ENCODE measurements at regions not wholly inside any gene's neighbourhood (a gene's known extent, or its start where the extent isn't known, plus 50 kb on each side); places are given as distances from the start of the nearest gene placed in this dataset.

GRCh38 chr7:153858355-153858754, 193.8 kb upstream of the DPP6 start:
- no peak overlapping the region for H3K4me3 ChIP-seq (ENCODE audit: insufficient read length, low read depth)
- TF ChIP-seq YY1 (IDR thresholded peaks at IDR 0.05; ENCODE audit: insufficient read depth, insufficient read length) (no peak), SUZ12 (IDR thresholded peaks at IDR 0.05; ENCODE audit: extremely low read depth, insufficient read depth, insufficient read length) (no peak), ZNF274 (IDR thresholded peaks at IDR 0.05; ENCODE audit: low read depth, low read length) (no peak)
- no peaks in the 10 kb centered on the region for H3K36me3 ChIP-seq (ENCODE audit: insufficient read depth, insufficient read length, low read length)
- no peaks in the 10 kb centered on the region for H3K9me3 ChIP-seq (ENCODE audit: insufficient read depth, low read length)
- no peaks in the 10 kb centered on the region for H3K27me3 ChIP-seq (ENCODE audit: insufficient read depth, insufficient read length)
- DNase-seq (ENCODE audit: low read depth, low spot score) = no peak
- no peak overlapping the region for H3K9ac ChIP-seq (ENCODE audit: insufficient read length, low read depth)
- no peaks in the 10 kb centered on the region for H3K4me1 ChIP-seq (ENCODE audit: insufficient read depth, insufficient read length)

GRCh38 chr7:153859239-153859638, 193.0 kb upstream of the DPP6 start:
- Histone ChIP-seq H3K4me1 (ENCODE audit: insufficient read depth, insufficient read length) (no peaks in the 10 kb centered on the region), H3K9me3 (ENCODE audit: insufficient read depth, low read length) (no peaks in the 10 kb centered on the region), H3K36me3 (ENCODE audit: insufficient read depth, insufficient read length, low read length) (no peaks in the 10 kb centered on the region), H3K9ac (ENCODE audit: insufficient read length, low read depth) (no peak overlapping the region), H3K27me3 (ENCODE audit: insufficient read depth, insufficient read length) (no peaks in the 10 kb centered on the region), H3K4me3 (ENCODE audit: insufficient read length, low read depth) (no peak overlapping the region)
- no peak for DNase-seq (ENCODE audit: low read depth, low spot score)
- TF ChIP-seq ZNF274 (IDR thresholded peaks at IDR 0.05; ENCODE audit: low read depth, low read length) (no peak), YY1 (IDR thresholded peaks at IDR 0.05; ENCODE audit: insufficient read depth, insufficient read length) (no peak), SUZ12 (IDR thresholded peaks at IDR 0.05; ENCODE audit: extremely low read depth, insufficient read depth, insufficient read length) (no peak)

- H3K9ac ChIP-seq (ENCODE audit: insufficient read length, low read depth) = peak overlapping the region; percentile 72
- no peaks in the 10 kb centered on the region for H3K9me3 ChIP-seq (ENCODE audit: insufficient read depth, low read length)
- DNase-seq (ENCODE audit: low read depth, low spot score) = peak; percentile 32
- no peaks in the 10 kb centered on the region for H3K36me3 ChIP-seq (ENCODE audit: insufficient read depth, insufficient read length, low read length)
- TF ChIP-seq SUZ12 (IDR thresholded peaks at IDR 0.05; ENCODE audit: extremely low read depth, insufficient read depth, insufficient read length) (peak; percentile 75), ZNF274 (IDR thresholded peaks at IDR 0.05; ENCODE audit: low read depth, low read length) (no peak), YY1 (IDR thresholded peaks at IDR 0.05; ENCODE audit: insufficient read depth, insufficient read length) (no peak)
- peak overlapping the region; percentile 60 for H3K4me3 ChIP-seq (ENCODE audit: insufficient read length, low read depth)
- peaks cover 58% of the 10 kb centered on the region for H3K27me3 ChIP-seq (ENCODE audit: insufficient read depth, insufficient read length)
- no peaks in the 10 kb centered on the region for H3K4me1 ChIP-seq (ENCODE audit: insufficient read depth, insufficient read length)
Observed at GRCh38 chr7:153886506-153887441, 165.4 kb upstream of the DPP6 start.

GRCh38 chr7:153887749-153888569, 164.2 kb upstream of the DPP6 start:
- DNase-seq (ENCODE audit: low read depth, low spot score) = no peak
- H3K9ac ChIP-seq (ENCODE audit: insufficient read length, low read depth) = peak overlapping the region; percentile 72
- TF ChIP-seq SUZ12 (IDR thresholded peaks at IDR 0.05; ENCODE audit: extremely low read depth, insufficient read depth, insufficient read length) (peak; percentile 41), ZNF274 (IDR thresholded peaks at IDR 0.05; ENCODE audit: low read depth, low read length) (no peak), YY1 (IDR thresholded peaks at IDR 0.05; ENCODE audit: insufficient read depth, insufficient read length) (no peak)
- no peaks in the 10 kb centered on the region for H3K36me3 ChIP-seq (ENCODE audit: insufficient read depth, insufficient read length, low read length)
- no peaks in the 10 kb centered on the region for H3K9me3 ChIP-seq (ENCODE audit: insufficient read depth, low read length)
- no peaks in the 10 kb centered on the region for H3K4me1 ChIP-seq (ENCODE audit: insufficient read depth, insufficient read length)
- H3K4me3 ChIP-seq (ENCODE audit: insufficient read length, low read depth) = peak overlapping the region; percentile 60
- peaks cover 58% of the 10 kb centered on the region for H3K27me3 ChIP-seq (ENCODE audit: insufficient read depth, insufficient read length)

- TF ChIP-seq ZNF274 (IDR thresholded peaks at IDR 0.05; ENCODE audit: low read depth, low read length) (no peak), SUZ12 (IDR thresholded peaks at IDR 0.05; ENCODE audit: extremely low read depth, insufficient read depth, insufficient read length) (no peak), YY1 (IDR thresholded peaks at IDR 0.05; ENCODE audit: insufficient read depth, insufficient read length) (no peak)
Observed at GRCh38 chr7:153891990-153892389, 160.2 kb upstream of the DPP6 start.

GRCh38 chr7:153902862-153903261, 149.3 kb upstream of the DPP6 start:
- Histone ChIP-seq H3K4me1 (ENCODE audit: insufficient read depth, insufficient read length) (no peaks in the 10 kb centered on the region), H3K9me3 (ENCODE audit: insufficient read depth, low read length) (no peaks in the 10 kb centered on the region; the same call in 1 of the 2 replicates), H3K4me3 (ENCODE audit: insufficient read length, low read depth) (no peak overlapping the region), H3K36me3 (ENCODE audit: insufficient read depth, insufficient read length, low read length) (no peaks in the 10 kb centered on the region), H3K27me3 (ENCODE audit: insufficient read depth, insufficient read length) (no peaks in the 10 kb centered on the region), H3K9ac (ENCODE audit: insufficient read length, low read depth) (no peak overlapping the region)
- TF ChIP-seq YY1 (IDR thresholded peaks at IDR 0.05; ENCODE audit: insufficient read depth, insufficient read length) = no peak
- no peak for TF ChIP-seq ZNF274 (IDR thresholded peaks at IDR 0.05; ENCODE audit: low read depth, low read length)
- no peak for TF ChIP-seq SUZ12 (IDR thresholded peaks at IDR 0.05; ENCODE audit: extremely low read depth, insufficient read depth, insufficient read length)
- DNase-seq (ENCODE audit: low read depth, low spot score) = no peak

More at GRCh38 chr7:153891990-153892389, 160.2 kb upstream of the DPP6 start:
- no peaks in the 10 kb centered on the region for H3K9me3 ChIP-seq (ENCODE audit: insufficient read depth, low read length)
- DNase-seq (ENCODE audit: low read depth, low spot score) = no peak
- H3K4me1 ChIP-seq (ENCODE audit: insufficient read depth, insufficient read length) = no peaks in the 10 kb centered on the region
- no peaks in the 10 kb centered on the region for H3K36me3 ChIP-seq (ENCODE audit: insufficient read depth, insufficient read length, low read length)
- H3K27me3 ChIP-seq (ENCODE audit: insufficient read depth, insufficient read length) = peaks cover 36% of the 10 kb centered on the region
- no peak overlapping the region for H3K9ac ChIP-seq (ENCODE audit: insufficient read length, low read depth)
- no peak overlapping the region for H3K4me3 ChIP-seq (ENCODE audit: insufficient read length, low read depth)

GRCh38 chr7:153912211-153912610, 140.0 kb upstream of the DPP6 start:
- no peaks in the 10 kb centered on the region for H3K36me3 ChIP-seq (ENCODE audit: insufficient read depth, insufficient read length, low read length)
- DNase-seq (ENCODE audit: low read depth, low spot score) = no peak
- H3K4me3 ChIP-seq (ENCODE audit: insufficient read length, low read depth) = no peak overlapping the region
- H3K9me3 ChIP-seq (ENCODE audit: insufficient read depth, low read length) = no peaks in the 10 kb centered on the region
- no peak for TF ChIP-seq ZNF274 (IDR thresholded peaks at IDR 0.05; ENCODE audit: low read depth, low read length)
- TF ChIP-seq SUZ12 (IDR thresholded peaks at IDR 0.05; ENCODE audit: extremely low read depth, insufficient read depth, insufficient read length) = no peak
- no peak for TF ChIP-seq YY1 (IDR thresholded peaks at IDR 0.05; ENCODE audit: insufficient read depth, insufficient read length)
- H3K27me3 ChIP-seq (ENCODE audit: insufficient read depth, insufficient read length) = no peaks in the 10 kb centered on the region
- no peak overlapping the region for H3K9ac ChIP-seq (ENCODE audit: insufficient read length, low read depth)
- no peaks in the 10 kb centered on the region for H3K4me1 ChIP-seq (ENCODE audit: insufficient read depth, insufficient read length)

Measured in NT2/D1 (cell line).